HEK293 (cell line): ENCODE measurements at regions not wholly inside any gene's neighbourhood (a gene's known extent, or its start where the extent isn't known, plus 50 kb on each side); places are given as distances from the start of the nearest gene placed in this dataset.

Experiments used
- CTCF ChIA-PET: fragments of 350-600 bp; formaldehyde crosslinking; extraction: SDS; loops from one replicate; lab custom pipeline; 2021; ENCODE audit warnings: antibody characterized with exemption; lab: Yijun Ruan, JAX
- POLR2A ChIA-PET: fragments of 300-600 bp; formaldehyde crosslinking; extraction: SDS; loops from one replicate; lab custom pipeline; 2020; ENCODE audit warnings: antibody characterized with exemption, inconsistent platforms; lab: Yijun Ruan, JAX
- H3K27ac ChIP-seq: fragments of 200-500 bp; sonication (Bioruptor generic); 2 replicates; pipeline ENCODE4 v1.5.1; 2014; ENCODE audit warnings: low read depth, low read length, control low read depth, inconsistent platforms; ENCODE audit errors: extremely low read depth
- H3K36me3 ChIP-seq, 2 experiments: fragments of 200-500 bp in 1 of 2; sonication (Bioruptor generic) in 1 of 2; 1 replicate in 1 of 2; 2 replicates in 1 of 2; pipeline ENCODE4 v1.5.1; 2014 to 2017; ENCODE audit warnings: inconsistent platforms in 2 of 2, low read length in 2 of 2; ENCODE audit not compliant: control insufficient read depth in 2 of 2, insufficient read depth in 1 of 2
- H3K4me1 ChIP-seq: fragments of 200-500 bp; sonication (Bioruptor generic); 2 replicates; pipeline ENCODE4 v1.5.1; 2014; ENCODE audit warnings: mild to moderate bottlenecking, low read length, inconsistent platforms; ENCODE audit not compliant: control insufficient read depth, insufficient read depth
- H3K4me3 ChIP-seq: 2 replicates; pipeline ENCODE4 v1.5.1; 2011; ENCODE audit warnings: low read depth, mild to moderate bottlenecking, control low read depth, low read length, moderate library complexity
- H3K9me3 ChIP-seq: fragments of 200-500 bp; sonication (Bioruptor generic); 2 replicates; pipeline ENCODE4 v1.5.1; 2014; ENCODE audit warnings: low read depth, low read length, inconsistent platforms; ENCODE audit not compliant: control insufficient read depth, insufficient read depth
- PRDM2 ChIP-seq: fragments of 450-650 bp; formaldehyde crosslinking; IDR thresholded peaks from 2 replicates; pipeline ENCODE4 v1.5.1; 2016; ENCODE audit warnings: missing biosample characterization, missing genetic modification characterization, borderline replicate concordance
- TCF7L2 ChIP-seq: IDR thresholded peaks from 2 replicates; pipeline ENCODE4 v1.6.1; 2011; ENCODE audit warnings: low read depth, mild to moderate bottlenecking, inconsistent platforms, low read length, moderate library complexity, borderline replicate concordance
- ZBTB11 ChIP-seq: fragments of 450-650 bp; formaldehyde crosslinking; conservative IDR thresholded peaks from 2 replicates; pipeline ENCODE4 v1.5.1; 2016; ENCODE audit warnings: low read depth, missing biosample characterization, missing genetic modification characterization
- ZBTB44 ChIP-seq: fragments of 450-650 bp; IDR thresholded peaks from 2 replicates; pipeline ENCODE4 v1.5.1; 2018; ENCODE audit warnings: missing biosample characterization, mild to moderate bottlenecking, missing genetic modification characterization
- ZNF16 ChIP-seq: fragments of 450-650 bp; formaldehyde crosslinking; IDR thresholded peaks from 2 replicates; pipeline ENCODE4 v1.5.1; 2016; ENCODE audit warnings: low read depth, missing biosample characterization, missing genetic modification characterization
- ZNF23 ChIP-seq: fragments of 450-650 bp; formaldehyde crosslinking; IDR thresholded peaks from 2 replicates; pipeline ENCODE4 v1.5.1; 2016; ENCODE audit warnings: missing biosample characterization, missing genetic modification characterization, borderline replicate concordance
- ZNF266 ChIP-seq: fragments of 450-650 bp; formaldehyde crosslinking; IDR thresholded peaks from 2 replicates; pipeline ENCODE4 v1.5.1; 2016; ENCODE audit warnings: missing biosample characterization, missing genetic modification characterization, low read depth
- ZNF292 ChIP-seq: fragments of 450-650 bp; formaldehyde crosslinking; IDR thresholded peaks from 2 replicates; pipeline ENCODE4 v1.5.1; 2016; ENCODE audit warnings: low read depth, missing biosample characterization, missing genetic modification characterization, borderline replicate concordance
- ZNF514 ChIP-seq: fragments of 450-650 bp; formaldehyde crosslinking; IDR thresholded peaks from 2 replicates; pipeline ENCODE4 v1.5.1; 2016; ENCODE audit warnings: missing biosample characterization, missing genetic modification characterization
- ZNF624 ChIP-seq: fragments of 450-650 bp; formaldehyde crosslinking; IDR thresholded peaks from 2 replicates; pipeline ENCODE4 v1.5.1; 2017; ENCODE audit warnings: missing biosample characterization, missing genetic modification characterization
- ZNF654 ChIP-seq: fragments of 450-650 bp; formaldehyde crosslinking; IDR thresholded peaks from 2 replicates; pipeline ENCODE4 v1.5.1; 2016; ENCODE audit warnings: low read depth, missing biosample characterization, missing genetic modification characterization
- TF ChIP-seq, protein P1 (sequence below): fragments of 450-650 bp; formaldehyde crosslinking; IDR thresholded peaks from 2 replicates; pipeline ENCODE4 v1.5.1; 2017; ENCODE audit warnings: missing biosample characterization, missing genetic modification characterization
- TF ChIP-seq, protein P2 (sequence below): fragments of 450-650 bp; formaldehyde crosslinking; IDR thresholded peaks from 2 replicates; pipeline ENCODE4 v1.5.1; 2017; ENCODE audit warnings: missing biosample characterization, missing genetic modification characterization

DNA sequence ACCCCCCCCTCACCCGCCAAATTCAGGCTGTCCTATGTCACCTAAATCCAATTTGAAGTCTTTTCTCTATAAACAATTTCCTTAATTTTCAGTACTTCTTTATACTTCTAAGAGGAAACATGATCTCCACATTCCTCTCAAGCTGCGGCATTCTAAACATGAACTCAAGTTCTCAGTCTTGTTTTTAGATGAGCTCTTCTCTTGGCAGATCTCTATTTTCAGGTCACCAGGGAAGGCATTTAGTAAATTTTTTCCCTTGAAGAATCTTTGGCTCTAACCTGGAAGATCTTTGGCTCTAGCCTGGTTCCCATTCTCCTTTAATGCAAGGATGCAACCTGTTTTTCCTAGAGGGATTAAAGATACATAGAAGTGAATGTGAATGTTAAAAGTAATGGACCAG is 193.4 kb downstream of the ATG4C start (continued):
- TF ChIP-seq PRDM2 (no peak), ZBTB44 (tag by site-specific recombination) (no peak)

GRCh38 chr1:62978741-62979140 is 194.8 kb downstream of the ATG4C start:
- POLR2A ChIA-PET: interaction anchor here (0.5 kb wide), 1 partner anchor 519 kb away, joined by 3 read pairs; no protein-coding TSS in a partner anchor
- no peaks in the 10 kb centered on the region for H3K9me3 ChIP-seq
- CTCF ChIA-PET: no interaction called here
- TF ChIP-seq ZBTB11 (tag by site-specific recombination): no peak
- TF ChIP-seq, protein P1, sequence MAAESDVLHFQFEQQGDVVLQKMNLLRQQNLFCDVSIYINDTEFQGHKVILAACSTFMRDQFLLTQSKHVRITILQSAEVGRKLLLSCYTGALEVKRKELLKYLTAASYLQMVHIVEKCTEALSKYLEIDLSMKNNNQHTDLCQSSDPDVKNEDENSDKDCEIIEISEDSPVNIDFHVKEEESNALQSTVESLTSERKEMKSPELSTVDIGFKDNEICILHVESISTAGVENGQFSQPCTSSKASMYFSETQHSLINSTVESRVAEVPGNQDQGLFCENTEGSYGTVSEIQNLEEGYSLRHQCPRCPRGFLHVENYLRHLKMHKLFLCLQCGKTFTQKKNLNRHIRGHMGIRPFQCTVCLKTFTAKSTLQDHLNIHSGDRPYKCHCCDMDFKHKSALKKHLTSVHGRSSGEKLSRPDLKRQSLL (tag by site-specific recombination): no peak
- no peak for TF ChIP-seq ZNF514
- TF ChIP-seq ZNF16 (tag by site-specific recombination): no peak
- TF ChIP-seq ZNF654 (tag by site-specific recombination): no peak
- TF ChIP-seq, protein P2, sequence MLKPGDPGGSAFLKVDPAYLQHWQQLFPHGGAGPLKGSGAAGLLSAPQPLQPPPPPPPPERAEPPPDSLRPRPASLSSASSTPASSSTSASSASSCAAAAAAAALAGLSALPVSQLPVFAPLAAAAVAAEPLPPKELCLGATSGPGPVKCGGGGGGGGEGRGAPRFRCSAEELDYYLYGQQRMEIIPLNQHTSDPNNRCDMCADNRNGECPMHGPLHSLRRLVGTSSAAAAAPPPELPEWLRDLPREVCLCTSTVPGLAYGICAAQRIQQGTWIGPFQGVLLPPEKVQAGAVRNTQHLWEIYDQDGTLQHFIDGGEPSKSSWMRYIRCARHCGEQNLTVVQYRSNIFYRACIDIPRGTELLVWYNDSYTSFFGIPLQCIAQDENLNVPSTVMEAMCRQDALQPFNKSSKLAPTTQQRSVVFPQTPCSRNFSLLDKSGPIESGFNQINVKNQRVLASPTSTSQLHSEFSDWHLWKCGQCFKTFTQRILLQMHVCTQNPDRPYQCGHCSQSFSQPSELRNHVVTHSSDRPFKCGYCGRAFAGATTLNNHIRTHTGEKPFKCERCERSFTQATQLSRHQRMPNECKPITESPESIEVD: no peak
- TF ChIP-seq ZNF266 (tag by site-specific recombination): no peak
- no peak for TF ChIP-seq TCF7L2
- no peak for TF ChIP-seq ZNF23 (tag by site-specific recombination)
- no peak for TF ChIP-seq ZNF292 (tag by site-specific recombination)
- TF ChIP-seq ZNF624: no peak
- H3K4me3 ChIP-seq: no peak overlapping the region
- H3K27ac ChIP-seq: no peak overlapping the region
- H3K36me3 ChIP-seq: no peaks in the 10 kb centered on the region
- H3K4me1 ChIP-seq: no peaks in the 10 kb centered on the region
